WTC11 (cell line): ENCODE measurements at regions not wholly inside any gene's neighbourhood (a gene's known extent, or its start where the extent isn't known, plus 50 kb on each side); places are given as distances from the start of the nearest gene placed in this dataset.

Experiments
- CTCF ChIP-seq: fragments of 200-600 bp; IDR thresholded peaks from 2 replicates; pipeline ENCODE4 v1.8.0; 2022; ENCODE audit warnings: antibody characterized with exemption
- SOX15 ChIP-seq: fragments of 250-450 bp; sonication (Bioruptor Pico); IDR thresholded peaks from 2 replicates; pipeline ENCODE4 v1.9.0; 2021; ENCODE audit warnings: mild to moderate bottlenecking
- SP1 ChIP-seq: sonication (generic); formaldehyde crosslinking; conservative IDR thresholded peaks from 2 replicates; pipeline ENCODE4 v1.8.1; 2022; ENCODE audit warnings: missing genetic modification reagents
- TF ChIP-seq, protein P1 (sequence below): sonication (generic); formaldehyde crosslinking; IDR thresholded peaks from 2 replicates; pipeline ENCODE4 v1.8.1; 2022; ENCODE audit warnings: mild to moderate bottlenecking, missing genetic modification reagents, moderate library complexity, borderline replicate concordance

GRCh38 chr5:135718151-135718550, 116.3 kb upstream of the SLC25A48 start:
- TF ChIP-seq, protein P1, sequence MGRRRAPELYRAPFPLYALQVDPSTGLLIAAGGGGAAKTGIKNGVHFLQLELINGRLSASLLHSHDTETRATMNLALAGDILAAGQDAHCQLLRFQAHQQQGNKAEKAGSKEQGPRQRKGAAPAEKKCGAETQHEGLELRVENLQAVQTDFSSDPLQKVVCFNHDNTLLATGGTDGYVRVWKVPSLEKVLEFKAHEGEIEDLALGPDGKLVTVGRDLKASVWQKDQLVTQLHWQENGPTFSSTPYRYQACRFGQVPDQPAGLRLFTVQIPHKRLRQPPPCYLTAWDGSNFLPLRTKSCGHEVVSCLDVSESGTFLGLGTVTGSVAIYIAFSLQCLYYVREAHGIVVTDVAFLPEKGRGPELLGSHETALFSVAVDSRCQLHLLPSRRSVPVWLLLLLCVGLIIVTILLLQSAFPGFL = no peak
- TF ChIP-seq SP1 (no peak), CTCF (no peak), SOX15 (CRISPR knock-in tag) (no peak)
